ENCODE measurements at regions not wholly inside any gene's neighbourhood (a gene's known extent, or its start where the extent isn't known, plus 50 kb on each side); places are given as distances from the start of the nearest gene placed in this dataset.

- TF ChIP-seq KDM4A (IDR thresholded peaks at IDR 0.05; ENCODE audit: low read depth, low read length, severe bottlenecking) (no peak), POLR2AphosphoS5 (IDR thresholded peaks at IDR 0.05; ENCODE audit: low read depth, low read length) (no peak), ASH2L (IDR thresholded peaks at IDR 0.05; ENCODE audit: low read length) (no peak), TCF12 (IDR thresholded peaks at IDR 0.05; ENCODE audit: low read depth, low read length) (no peak), BCL11A (IDR thresholded peaks at IDR 0.05; ENCODE audit: low read depth in 2 of 2, low read length in 2 of 2) (no peak), KDM5A (IDR thresholded peaks at IDR 0.05; ENCODE audit: low read length) (no peak)
These were observed 396.0 kb upstream of the ADGRB3 start (continued) for GRCh38 chr6:68239034-68239433.

Measured in H1 (cell line).